Natural killer cell treated with Interleukin-12 subunit alpha and Interleukin-12 subunit beta and Interleukin-15 and Interleukin-18, amount 100 ng/mL, for 72 hours (primary cell): ENCODE measurements at regions not wholly inside any gene's neighbourhood (a gene's known extent, or its start where the extent isn't known, plus 50 kb on each side); places are given as distances from the start of the nearest gene placed in this dataset.

Experiments used
- ATAC-seq, 2 donors: fragments of 150-1000 bp; cut with Tn5 transposase in 1 of 2; sonication (Bioruptor Pico), chemical (Tn5 transposase) in 1 of 2; 2 replicates each; pipeline ENCODE4 v1.10.0; 2021
- DNase-seq: peaks from one replicate; pipeline ENCODE4 v3.0.0; 2022; ENCODE audit warnings: low spot score
- H3K27ac Mint-ChIP-seq, 2 donors: 1 replicate in 1 of 2; 2 replicates in 1 of 2; pipeline ENCODE4 v1.8.0; 2022; ENCODE audit warnings: mixed read lengths in 2 of 2, mild to moderate bottlenecking in 1 of 2, moderate library complexity in 1 of 2
- H3K27me3 Mint-ChIP-seq, 2 donors: 1 replicate in 1 of 2; 2 replicates in 1 of 2; pipeline ENCODE4 v1.8.0; 2022; ENCODE audit warnings: mixed read lengths in 2 of 2
- H3K36me3 Mint-ChIP-seq: one replicate; pipeline ENCODE4 v1.8.0; 2022; ENCODE audit warnings: mixed read lengths
- H3K4me1 Mint-ChIP-seq, 2 donors: 1 replicate in 1 of 2; 2 replicates in 1 of 2; pipeline ENCODE4 v1.8.0; 2022; ENCODE audit warnings: low read depth in 2 of 2, mixed read lengths in 2 of 2, mild to moderate bottlenecking in 1 of 2
- H3K4me3 Mint-ChIP-seq: one replicate; pipeline ENCODE4 v1.8.0; 2022; ENCODE audit warnings: mixed read lengths
- H3K9me3 Mint-ChIP-seq: 2 replicates; pipeline ENCODE4 v1.8.0; 2022; ENCODE audit warnings: mixed read lengths

DNA sequence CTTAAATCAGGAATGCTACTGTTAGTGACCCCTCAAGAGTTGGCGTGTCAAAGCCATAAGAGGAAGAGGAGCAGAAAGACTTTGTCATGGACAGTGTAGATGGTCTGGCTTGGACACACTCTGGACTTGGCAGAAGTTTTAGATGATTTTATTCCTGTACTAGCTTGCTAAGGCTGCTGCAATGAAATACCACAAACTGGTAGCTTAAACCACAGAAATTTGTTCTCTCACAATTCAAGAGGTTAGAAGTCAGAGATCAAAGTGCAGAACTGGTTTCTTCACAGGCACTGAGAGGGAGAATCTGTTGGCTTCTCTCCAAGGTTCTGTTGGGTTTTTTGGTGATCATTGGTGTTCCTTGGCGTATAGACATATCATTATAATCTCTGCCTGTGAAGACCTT, 869.8 kb upstream of the B3GALT2 start:
- Mint-ChIP-seq H3K4me1 (peaks cover 0 to 7% of the 10 kb centered on the region in 2 donors), H3K36me3 (no peaks in the 10 kb centered on the region), H3K4me3 (no peak overlapping the region), H3K27me3 (no peaks in the 10 kb centered on the region), H3K27ac (no peak overlapping the region), H3K9me3 (peaks cover 4% of the 10 kb centered on the region)
- ATAC-seq = no peak
- no peak for DNase-seq

DNA sequence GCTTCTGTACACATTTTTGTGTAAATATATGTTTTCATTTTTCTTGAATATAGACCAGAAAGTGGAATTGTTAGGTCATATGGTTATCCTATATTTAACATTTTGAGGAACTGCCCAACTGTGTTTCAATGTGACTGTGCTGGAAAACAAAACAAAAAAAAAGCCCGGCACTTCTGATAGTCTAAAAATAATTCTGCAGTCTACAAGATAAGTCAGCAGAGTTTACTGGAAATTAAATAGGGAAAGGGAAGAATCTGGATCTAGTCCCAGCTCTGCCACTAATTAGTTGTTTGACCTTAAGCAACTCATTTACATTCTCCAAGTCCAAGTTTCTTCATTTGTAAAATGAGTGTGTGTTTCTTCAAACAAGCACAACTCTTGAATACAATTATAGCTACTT, 869.1 kb upstream of the B3GALT2 start:
- Mint-ChIP-seq H3K9me3 (peaks cover 4% of the 10 kb centered on the region), H3K27me3 (no peaks in the 10 kb centered on the region), H3K4me1 (peaks cover 0 to 6% of the 10 kb centered on the region in 2 donors), H3K27ac (no peak overlapping the region), H3K4me3 (no peak overlapping the region), H3K36me3 (no peaks in the 10 kb centered on the region)
- ATAC-seq (no peak), DNase-seq (no peak)

- no peaks in the 10 kb centered on the region for H3K27me3 Mint-ChIP-seq
- H3K4me3 Mint-ChIP-seq = no peak overlapping the region
- DNase-seq (no peak), ATAC-seq (no peak)
- H3K36me3 Mint-ChIP-seq = no peaks in the 10 kb centered on the region
- H3K4me1 Mint-ChIP-seq = no peaks in the 10 kb centered on the region
- H3K9me3 Mint-ChIP-seq = no peaks in the 10 kb centered on the region
- no peak overlapping the region for H3K27ac Mint-ChIP-seq
These were observed 866.3 kb upstream of the B3GALT2 start for GRCh38 chr1:194052514-194053338.

- Mint-ChIP-seq H3K4me3 (no peak overlapping the region), H3K27ac (no peak overlapping the region), H3K27me3 (no peaks in the 10 kb centered on the region), H3K9me3 (peaks cover 2% of the 10 kb centered on the region), H3K4me1 (no peaks in the 10 kb centered on the region), H3K36me3 (no peaks in the 10 kb centered on the region)
- no peak for DNase-seq
- ATAC-seq = no peak
These were observed 861.5 kb upstream of the B3GALT2 start for GRCh38 chr1:194047921-194048320.

- Mint-ChIP-seq H3K27me3 (no peaks in the 10 kb centered on the region), H3K4me1 (no peaks in the 10 kb centered on the region), H3K27ac (no peak overlapping the region), H3K4me3 (no peak overlapping the region), H3K9me3 (peaks cover 2% of the 10 kb centered on the region), H3K36me3 (no peaks in the 10 kb centered on the region)
- ATAC-seq (no peak), DNase-seq (no peak)
These were observed 860.8 kb upstream of the B3GALT2 start for GRCh38 chr1:194047206-194047605.

GRCh38 chr1:194045416-194045815, 859.0 kb upstream of the B3GALT2 start:
- H3K36me3 Mint-ChIP-seq = no peaks in the 10 kb centered on the region
- H3K27ac Mint-ChIP-seq = no peak overlapping the region
- DNase-seq (no peak), ATAC-seq (no peak)
- H3K4me1 Mint-ChIP-seq = no peaks in the 10 kb centered on the region
- no peak overlapping the region for H3K4me3 Mint-ChIP-seq
- H3K27me3 Mint-ChIP-seq = no peaks in the 10 kb centered on the region
- H3K9me3 Mint-ChIP-seq = peaks cover 2% of the 10 kb centered on the region

- no peak overlapping the region for H3K4me3 Mint-ChIP-seq
- H3K36me3 Mint-ChIP-seq = no peaks in the 10 kb centered on the region
- no peaks in the 10 kb centered on the region for H3K27me3 Mint-ChIP-seq
- no peak overlapping the region for H3K27ac Mint-ChIP-seq
- no peaks in the 10 kb centered on the region for H3K4me1 Mint-ChIP-seq
- H3K9me3 Mint-ChIP-seq = peaks cover 2% of the 10 kb centered on the region
- ATAC-seq (no peak), DNase-seq (no peak)
These were observed 858.5 kb upstream of the B3GALT2 start for GRCh38 chr1:194044892-194045291.

DNA sequence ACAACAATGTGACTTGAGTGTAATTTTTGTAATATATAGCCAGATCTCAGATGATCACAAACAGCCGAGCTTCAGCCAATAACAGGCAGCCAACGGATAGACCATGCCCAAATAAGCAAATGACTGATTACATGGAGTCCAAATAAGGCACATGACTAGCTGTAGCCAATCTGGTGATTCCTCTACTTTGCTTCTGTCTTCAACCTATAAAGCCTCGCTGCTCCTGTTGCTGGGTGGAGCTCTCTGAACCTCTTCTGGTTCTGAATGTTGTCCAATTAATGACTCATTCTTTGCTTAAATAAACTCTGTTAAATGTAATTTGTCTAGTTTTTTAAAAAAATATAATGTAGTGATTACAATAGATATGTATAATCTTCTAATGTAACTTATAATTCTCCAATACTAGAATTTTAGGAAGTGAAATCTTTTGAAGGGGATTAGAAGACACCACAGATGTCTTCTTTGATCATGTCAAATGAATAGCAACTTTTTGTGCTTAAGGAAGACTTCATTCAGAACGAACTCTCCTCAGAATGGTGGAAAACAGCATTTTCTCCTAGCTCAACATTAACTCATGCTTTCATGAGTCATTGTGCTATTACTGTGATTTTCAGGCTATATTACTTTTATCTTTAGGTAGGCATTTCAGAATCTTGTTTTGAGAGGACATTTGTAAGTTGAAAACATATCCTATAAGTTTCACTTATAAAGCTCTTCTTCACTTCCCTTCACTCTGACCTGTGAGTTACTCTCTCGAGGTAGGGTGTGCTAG, 857.8 kb upstream of the B3GALT2 start:
- Mint-ChIP-seq H3K27me3 (no peaks in the 10 kb centered on the region), H3K36me3 (no peaks in the 10 kb centered on the region), H3K4me1 (no peaks in the 10 kb centered on the region), H3K9me3 (peaks cover 2% of the 10 kb centered on the region), H3K4me3 (no peak overlapping the region), H3K27ac (no peak overlapping the region)
- ATAC-seq = no peak
- DNase-seq = no peak

DNA sequence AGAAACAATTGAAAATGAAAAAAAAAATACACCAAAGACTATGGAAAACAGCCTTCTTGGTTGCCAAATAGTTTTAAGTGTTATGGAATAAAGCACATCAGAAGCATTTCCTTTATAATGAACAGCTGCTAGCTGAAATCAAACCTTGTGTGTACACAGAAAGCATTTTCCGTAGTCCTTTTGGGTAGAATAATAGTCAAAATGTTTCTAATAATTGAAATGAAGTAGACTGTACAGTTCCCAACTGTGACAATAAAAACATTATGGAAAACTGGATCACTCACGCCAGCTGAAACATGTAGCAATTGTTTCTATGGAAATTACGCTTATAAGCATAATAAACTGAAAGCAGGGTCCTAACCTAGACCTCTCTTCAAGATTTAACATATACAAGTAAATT, 856.3 kb upstream of the B3GALT2 start:
- no peaks in the 10 kb centered on the region for H3K36me3 Mint-ChIP-seq
- no peak for ATAC-seq
- H3K4me3 Mint-ChIP-seq = no peak overlapping the region
- H3K27ac Mint-ChIP-seq = no peak overlapping the region
- H3K27me3 Mint-ChIP-seq = no peaks in the 10 kb centered on the region
- H3K4me1 Mint-ChIP-seq = no peaks in the 10 kb centered on the region
- peaks cover 2% of the 10 kb centered on the region for H3K9me3 Mint-ChIP-seq
- no peak for DNase-seq

DNA sequence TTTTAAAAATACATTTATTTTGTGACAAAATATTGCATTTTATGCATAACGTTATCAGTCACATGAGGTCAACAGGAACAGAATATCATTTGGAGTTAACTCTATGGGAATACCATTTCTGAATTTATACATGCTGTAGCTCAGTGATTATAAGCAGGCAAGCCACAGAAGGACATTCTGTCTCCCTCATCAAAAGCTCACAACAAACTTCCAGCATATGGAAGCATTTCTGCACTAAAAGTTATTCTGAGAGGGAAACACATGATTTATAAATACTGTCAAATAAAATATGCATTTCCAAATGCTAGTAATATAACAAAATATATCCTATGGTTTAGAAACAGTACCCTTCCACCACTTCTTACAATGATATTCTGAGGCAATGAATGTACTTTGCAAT, 854.1 kb upstream of the B3GALT2 start:
- Mint-ChIP-seq H3K9me3 (no peaks in the 10 kb centered on the region), H3K27ac (no peak overlapping the region), H3K27me3 (no peaks in the 10 kb centered on the region), H3K36me3 (no peaks in the 10 kb centered on the region), H3K4me3 (no peak overlapping the region), H3K4me1 (no peaks in the 10 kb centered on the region)
- ATAC-seq (no peak), DNase-seq (no peak)

GRCh38 chr1:194039578-194039977, 853.2 kb upstream of the B3GALT2 start:
- ATAC-seq = no peak
- Mint-ChIP-seq H3K27me3 (no peaks in the 10 kb centered on the region), H3K4me3 (no peak overlapping the region), H3K4me1 (no peaks in the 10 kb centered on the region), H3K9me3 (no peaks in the 10 kb centered on the region), H3K36me3 (no peaks in the 10 kb centered on the region), H3K27ac (no peak overlapping the region)
- no peak for DNase-seq

- no peak overlapping the region for H3K27ac Mint-ChIP-seq
- no peak for ATAC-seq
- H3K4me1 Mint-ChIP-seq = no peaks in the 10 kb centered on the region
- H3K36me3 Mint-ChIP-seq = peaks cover 4% of the 10 kb centered on the region
- H3K9me3 Mint-ChIP-seq = peaks cover 5% of the 10 kb centered on the region
- H3K27me3 Mint-ChIP-seq = no peaks in the 10 kb centered on the region
- DNase-seq = no peak
- no peak overlapping the region for H3K4me3 Mint-ChIP-seq
These were observed 847.2 kb upstream of the B3GALT2 start for GRCh38 chr1:194033646-194034045.

DNA sequence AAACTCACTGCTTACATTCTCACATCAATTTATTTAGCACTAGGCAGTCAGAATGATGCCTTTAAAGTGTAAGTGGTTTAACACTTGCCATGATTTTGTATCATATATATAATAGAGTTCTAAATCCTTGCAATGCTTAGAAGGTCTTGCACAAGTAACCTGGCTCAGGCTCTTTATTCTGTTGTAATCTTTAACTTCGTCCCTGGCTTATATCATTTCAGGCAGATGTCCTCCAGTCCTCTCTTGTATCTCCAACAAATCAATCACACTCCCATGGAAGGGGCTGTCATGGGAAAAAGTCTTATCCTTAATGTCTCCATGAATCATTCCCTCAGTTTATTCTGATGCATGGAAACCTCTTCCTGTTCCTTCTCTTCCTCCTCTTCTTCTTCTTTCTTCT, 841.6 kb upstream of the B3GALT2 start:
- Mint-ChIP-seq H3K4me1 (no peaks in the 10 kb centered on the region), H3K27me3 (no peaks in the 10 kb centered on the region), H3K9me3 (peaks cover 16% of the 10 kb centered on the region), H3K36me3 (no peaks in the 10 kb centered on the region), H3K4me3 (no peak overlapping the region), H3K27ac (no peak overlapping the region)
- no peak for ATAC-seq
- no peak for DNase-seq

- Mint-ChIP-seq H3K27ac (no peak overlapping the region), H3K36me3 (no peaks in the 10 kb centered on the region), H3K9me3 (peaks cover 16% of the 10 kb centered on the region), H3K4me3 (no peak overlapping the region), H3K27me3 (no peaks in the 10 kb centered on the region), H3K4me1 (no peaks in the 10 kb centered on the region)
- ATAC-seq = no peak
- DNase-seq = no peak
These were observed 840.0 kb upstream of the B3GALT2 start for GRCh38 chr1:194026422-194026821.
